ENCODE measurements at regions not wholly inside any gene's neighbourhood (a gene's known extent, or its start where the extent isn't known, plus 50 kb on each side); places are given as distances from the start of the nearest gene placed in this dataset.

DNA sequence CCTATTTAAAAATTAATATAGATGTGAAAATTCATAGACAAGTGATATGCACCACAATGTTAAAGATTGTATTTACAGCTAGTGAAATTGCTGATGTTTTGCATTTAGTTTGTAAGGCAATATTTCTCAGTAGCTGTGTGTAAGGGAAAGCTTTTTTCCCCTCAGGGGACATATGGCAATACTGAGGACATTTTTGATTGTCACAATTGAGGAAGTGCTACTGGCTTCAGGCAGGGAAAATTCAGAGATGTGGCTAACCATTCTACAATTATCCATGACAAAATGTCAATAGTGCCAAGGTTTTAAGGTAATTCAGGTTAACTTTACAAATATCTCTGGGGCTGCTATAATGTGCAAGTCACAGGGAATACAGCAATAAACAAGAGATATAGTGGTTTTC lies 66.1 kb upstream of the IL15 start:
- no peak for TF ChIP-seq POLR2AphosphoS5 (IDR thresholded peaks at IDR 0.05)
- TF ChIP-seq, protein P1, sequence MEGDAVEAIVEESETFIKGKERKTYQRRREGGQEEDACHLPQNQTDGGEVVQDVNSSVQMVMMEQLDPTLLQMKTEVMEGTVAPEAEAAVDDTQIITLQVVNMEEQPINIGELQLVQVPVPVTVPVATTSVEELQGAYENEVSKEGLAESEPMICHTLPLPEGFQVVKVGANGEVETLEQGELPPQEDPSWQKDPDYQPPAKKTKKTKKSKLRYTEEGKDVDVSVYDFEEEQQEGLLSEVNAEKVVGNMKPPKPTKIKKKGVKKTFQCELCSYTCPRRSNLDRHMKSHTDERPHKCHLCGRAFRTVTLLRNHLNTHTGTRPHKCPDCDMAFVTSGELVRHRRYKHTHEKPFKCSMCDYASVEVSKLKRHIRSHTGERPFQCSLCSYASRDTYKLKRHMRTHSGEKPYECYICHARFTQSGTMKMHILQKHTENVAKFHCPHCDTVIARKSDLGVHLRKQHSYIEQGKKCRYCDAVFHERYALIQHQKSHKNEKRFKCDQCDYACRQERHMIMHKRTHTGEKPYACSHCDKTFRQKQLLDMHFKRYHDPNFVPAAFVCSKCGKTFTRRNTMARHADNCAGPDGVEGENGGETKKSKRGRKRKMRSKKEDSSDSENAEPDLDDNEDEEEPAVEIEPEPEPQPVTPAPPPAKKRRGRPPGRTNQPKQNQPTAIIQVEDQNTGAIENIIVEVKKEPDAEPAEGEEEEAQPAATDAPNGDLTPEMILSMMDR (IDR thresholded peaks at IDR 0.05): no peak
- TF ChIP-seq POLR2A (IDR thresholded peaks at IDR 0.05): no peak
